Hematopoietic multipotent progenitor cell treated with erythropoietin and hydrocortisone succinate and interleukin-3 and kit ligand, for 6 days (in vitro differentiated cells): ENCODE measurements at regions not wholly inside any gene's neighbourhood (a gene's known extent, or its start where the extent isn't known, plus 50 kb on each side); places are given as distances from the start of the nearest gene placed in this dataset.
"Not testable (repeated sequence)": the region's sequence is repeated elsewhere in the genome, so short reads cannot be mapped to it uniquely, and the experiment has no call there.

Source experiments
- DNase-seq: peaks from one replicate; pipeline ENCODE4 v3.0.0-alpha.2; 2015

DNA sequence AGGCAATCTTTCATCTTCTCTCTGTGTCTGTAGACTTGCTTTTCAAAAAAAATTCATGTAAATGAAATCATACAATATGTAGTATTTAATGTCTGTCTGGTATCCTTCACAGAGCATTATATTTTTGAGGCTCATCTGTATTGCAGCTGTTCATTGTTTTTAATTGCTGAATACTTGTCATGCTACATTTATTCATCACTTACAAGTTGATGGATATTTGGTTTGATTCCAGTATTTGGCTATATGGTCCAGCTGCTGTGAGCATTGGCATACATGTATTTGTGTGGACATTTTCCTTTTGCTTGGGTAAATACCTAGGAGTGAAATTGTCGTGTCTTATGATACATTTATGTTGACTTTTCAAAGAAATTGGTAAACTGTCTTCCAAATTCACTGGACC lies 441.4 kb downstream of the DCDC2C start:
- DNase-seq: no peak

GRCh38 chr2:4151521-4151920 lies 448.1 kb downstream of the DCDC2C start:
- no peak for DNase-seq

DNA sequence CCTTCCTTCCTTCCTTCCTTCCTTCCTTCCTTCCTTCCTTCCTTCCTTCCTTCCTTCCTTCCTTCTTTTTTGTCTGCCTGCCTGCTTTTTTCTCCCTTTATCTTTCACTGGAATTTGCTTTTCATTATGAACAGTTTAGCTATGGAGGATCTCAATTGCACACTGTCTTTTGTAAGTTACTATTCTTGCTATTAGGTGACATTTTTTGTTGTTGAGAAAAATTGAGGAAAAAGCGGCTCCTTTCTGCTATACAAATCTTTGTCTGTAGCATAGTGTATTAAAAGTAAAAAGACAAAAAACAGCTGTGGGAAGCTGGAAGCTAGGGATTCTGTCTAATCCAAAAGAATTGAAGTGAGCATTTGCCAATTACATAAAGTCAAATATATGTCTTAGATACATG lies 448.7 kb downstream of the DCDC2C start:
- DNase-seq: no peak

GRCh38 chr2:4168834-4169233 lies 465.5 kb downstream of the DCDC2C start:
- no peak for DNase-seq

DNA sequence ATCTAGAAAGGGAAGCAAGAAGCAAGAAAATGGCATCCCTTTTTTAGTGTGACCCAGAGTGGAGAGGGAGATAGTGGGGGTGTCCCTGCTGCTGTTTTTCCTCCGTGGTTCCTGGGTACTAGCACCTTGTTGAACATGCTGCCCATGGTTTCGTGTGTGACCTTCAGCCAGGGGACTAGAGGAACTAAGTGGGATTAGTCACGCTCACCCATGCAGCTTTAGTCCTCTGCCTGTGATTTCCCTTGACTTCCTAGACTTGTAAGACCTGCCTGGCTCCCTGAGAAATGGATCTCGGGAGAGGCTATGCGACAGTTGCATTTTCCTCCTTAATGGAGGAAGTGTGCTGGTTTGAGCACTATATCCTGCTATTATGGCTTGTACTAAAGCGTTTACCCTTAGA lies 471.4 kb downstream of the DCDC2C start:
- DNase-seq: peak; percentile 2

DNA sequence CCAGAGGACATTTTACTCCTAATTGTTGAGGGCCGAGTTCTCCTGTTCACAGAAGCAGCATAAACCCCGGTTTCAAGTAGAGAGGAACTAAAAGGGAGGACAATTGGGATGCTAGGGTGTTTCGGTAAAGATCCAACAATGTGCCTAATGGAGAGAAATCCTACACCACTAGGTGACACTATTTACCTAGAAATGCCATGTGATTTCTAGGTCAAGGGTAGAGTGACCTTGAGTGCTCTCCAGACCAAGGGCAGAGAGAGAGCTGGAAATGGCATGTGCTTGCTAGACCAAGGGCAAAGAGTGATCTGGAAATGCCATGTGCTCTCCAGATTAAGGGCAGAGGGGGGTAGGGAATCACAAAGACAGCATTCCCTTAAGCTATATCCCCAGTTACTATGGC lies 472.0 kb downstream of the DCDC2C start:
- DNase-seq: no peak

DNA sequence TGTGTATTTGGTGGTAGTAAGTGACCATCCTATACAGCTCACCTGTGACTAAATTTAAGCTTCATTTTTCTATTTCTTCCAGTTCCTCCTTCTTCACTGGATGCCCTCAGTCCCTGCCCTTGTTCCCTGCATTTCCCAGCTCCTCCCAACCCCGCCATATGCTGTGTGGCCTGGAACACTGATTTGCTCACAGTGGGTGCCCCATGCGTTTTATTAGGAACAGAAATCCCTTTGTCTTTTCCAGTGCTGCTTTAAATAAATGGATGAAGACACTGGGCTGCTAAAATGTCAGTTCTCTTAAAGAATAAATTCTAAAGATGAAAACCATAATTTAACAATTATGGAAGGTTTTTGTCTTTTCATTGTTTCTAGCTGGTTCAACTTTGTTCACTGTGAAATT lies 477.3 kb downstream of the DCDC2C start:
- no peak for DNase-seq

- DNase-seq: no peak
Observed at GRCh38 chr2:4181062-4181461, 477.7 kb downstream of the DCDC2C start.

DNA sequence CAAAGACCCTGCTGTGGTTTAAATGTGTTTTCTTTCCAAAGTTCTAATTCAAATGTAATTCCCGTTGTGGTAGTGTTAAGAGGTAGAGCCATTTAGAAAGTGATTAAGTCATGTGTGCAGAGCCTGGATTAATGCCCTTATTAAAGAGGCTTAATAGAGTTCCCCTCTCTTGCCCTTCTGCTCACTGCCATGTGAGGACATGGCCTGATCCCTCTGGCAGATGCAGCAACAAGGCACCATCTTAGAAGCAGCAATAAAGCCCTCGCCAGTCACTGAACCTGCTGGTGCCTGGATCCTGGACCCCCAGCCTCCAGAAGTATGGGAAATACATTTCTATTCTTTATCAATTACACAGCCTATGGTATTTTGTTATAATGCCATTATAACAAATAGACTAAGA lies 485.2 kb downstream of the DCDC2C start:
- no peak for DNase-seq

DNA sequence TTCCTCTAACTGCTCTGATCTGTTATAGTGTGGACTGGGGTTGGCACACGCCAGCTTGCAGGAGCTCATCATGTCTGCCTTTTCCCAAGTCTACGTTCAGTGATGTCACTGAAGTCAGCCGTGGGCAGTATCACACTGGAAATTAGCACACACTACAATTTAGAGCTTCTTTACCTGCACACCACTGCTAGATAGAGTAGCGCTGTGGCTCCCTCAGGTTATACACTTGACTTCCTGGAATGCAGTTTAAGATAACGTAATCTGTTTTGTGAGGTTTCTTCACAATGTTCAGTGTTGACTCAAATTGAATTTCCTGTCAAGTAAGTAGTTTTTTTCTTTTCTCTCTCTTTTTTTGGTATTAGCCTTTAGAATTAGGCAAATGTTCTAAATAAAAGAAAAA lies 487.2 kb downstream of the DCDC2C start:
- no peak for DNase-seq

GRCh38 chr2:4192119-4192518 lies 488.7 kb downstream of the DCDC2C start:
- DNase-seq: no peak

GRCh38 chr2:4214444-4215205 lies 511.2 kb downstream of the DCDC2C start:
- no peak for DNase-seq

GRCh38 chr2:4217737-4218136 lies 514.4 kb downstream of the DCDC2C start:
- DNase-seq: no peak

- DNase-seq: no peak
Observed at GRCh38 chr2:4219101-4219500, 515.7 kb downstream of the DCDC2C start.

GRCh38 chr2:4219571-4219970 lies 516.2 kb downstream of the DCDC2C start:
- DNase-seq: no peak

GRCh38 chr2:4221434-4221833 lies 518.1 kb downstream of the DCDC2C start:
- DNase-seq: no peak

GRCh38 chr2:4221845-4222244 lies 518.5 kb downstream of the DCDC2C start:
- DNase-seq: no peak

GRCh38 chr2:4244422-4244821 lies 541.0 kb downstream of the DCDC2C start:
- DNase-seq: not testable (repeated sequence)

DNA sequence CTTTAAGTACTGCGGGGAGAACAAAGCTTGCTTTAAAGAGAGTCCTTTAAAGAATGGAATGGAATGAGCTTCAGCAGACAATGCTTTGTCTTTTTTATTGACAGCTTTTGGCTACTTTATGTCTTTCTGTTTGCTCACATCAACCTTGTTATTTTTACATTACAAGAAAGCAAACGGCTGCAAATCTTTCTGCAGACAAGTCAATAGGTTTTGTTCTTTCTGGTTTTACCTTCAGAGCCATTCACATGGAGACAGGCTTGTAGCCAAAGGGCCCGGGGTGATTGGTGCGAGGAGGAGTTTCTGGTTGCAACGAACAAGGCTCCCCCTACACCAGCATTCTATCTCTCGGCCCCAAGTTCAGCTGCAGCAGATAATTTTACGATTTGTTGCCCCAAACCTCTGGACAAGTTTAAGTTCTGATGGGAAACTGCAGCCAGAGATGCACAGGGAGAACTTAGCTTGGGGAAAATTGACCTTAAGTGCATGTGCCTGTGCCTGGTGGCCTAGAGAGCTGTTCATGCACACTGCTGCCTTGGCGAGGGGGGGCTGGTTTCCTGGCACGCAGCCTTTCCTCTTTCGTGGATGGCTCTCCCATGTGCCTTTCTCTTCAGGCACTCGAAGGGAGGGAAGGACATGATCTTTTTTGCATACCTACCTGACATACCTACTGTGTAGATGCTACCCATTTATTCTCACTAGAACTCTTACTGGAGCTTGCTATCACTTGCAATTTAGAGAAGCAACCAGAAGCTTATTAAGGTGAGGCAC lies 543.2 kb downstream of the DCDC2C start:
- DNase-seq: no peak

GRCh38 chr2:4247791-4248190 lies 544.4 kb downstream of the DCDC2C start:
- no peak for DNase-seq

- no peak for DNase-seq
Observed at GRCh38 chr2:4255491-4255890, 552.1 kb downstream of the DCDC2C start.

GRCh38 chr2:4256351-4256750 lies 553.0 kb downstream of the DCDC2C start:
- DNase-seq: no peak

DNA sequence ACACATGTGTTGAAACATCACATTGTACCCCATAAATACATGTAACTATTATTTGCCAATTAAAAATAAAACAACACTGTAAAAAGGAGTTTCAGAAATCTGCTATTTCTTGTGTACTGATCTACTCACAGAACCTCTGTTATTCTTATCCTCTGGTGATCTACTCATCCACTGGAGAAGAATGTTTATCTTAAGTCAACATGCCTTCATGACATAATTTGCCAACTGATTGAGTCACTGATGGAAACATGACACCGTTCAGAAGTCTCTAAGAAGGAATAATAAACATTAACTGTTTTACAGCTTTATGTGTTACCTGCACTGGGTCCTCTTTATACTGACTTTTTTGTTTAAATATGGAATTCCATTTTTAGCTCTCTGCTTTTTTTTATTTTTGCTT lies 555.2 kb downstream of the DCDC2C start:
- no peak for DNase-seq

GRCh38 chr2:4265936-4266335 lies 562.6 kb downstream of the DCDC2C start:
- DNase-seq: no peak

DNA sequence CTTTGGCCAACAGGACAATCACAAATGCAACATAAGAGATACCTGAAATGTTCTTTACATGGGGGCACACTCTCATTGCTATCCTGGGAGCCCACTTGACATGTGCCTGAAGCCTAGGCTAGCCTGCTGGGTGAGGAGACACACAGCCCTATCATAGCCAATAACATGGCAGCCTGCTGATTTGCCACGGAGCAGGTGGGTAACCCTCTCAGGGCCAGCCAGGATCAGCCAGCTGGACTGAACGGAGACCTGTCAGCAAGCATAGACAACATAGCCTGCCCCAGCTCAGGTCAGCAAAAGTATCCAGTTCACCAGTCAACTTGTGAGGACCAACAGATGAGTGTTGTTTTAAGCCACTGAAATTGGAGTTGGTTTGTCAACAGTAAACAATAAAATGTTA lies 566.5 kb downstream of the DCDC2C start:
- DNase-seq: no peak
